HCT116 (cell line): ENCODE measurements at regions not wholly inside any gene's neighbourhood (a gene's known extent, or its start where the extent isn't known, plus 50 kb on each side); places are given as distances from the start of the nearest gene placed in this dataset.

Source experiments
- ATAC-seq: fragments of 200-7000 bp; cut with Tn5 transposase; 2 replicates; pipeline ENCODE4 v1.9.1; 2020; ENCODE audit warnings: mild to moderate bottlenecking, moderate library complexity
- BruUV-seq: library from RNA; stranded (reverse); fragments of 400-500 nt; replicated peaks from 2 replicates; lab custom pipeline; 2021; lab: Mats Ljungman, UMichigan
- CTCF ChIA-PET: fragments of 300-600 bp; sonication (Branson Sonifier 250); formaldehyde crosslinking; loops from one replicate; lab custom pipeline; 2021; ENCODE audit warnings: antibody characterized with exemption; lab: Charles Lee
- POLR2A ChIA-PET: fragments of 300-600, 350-600 bp; sonication (Branson Sonifier 250); formaldehyde crosslinking; loops from one replicate; lab custom pipeline; 2021; ENCODE audit warnings: antibody characterized with exemption; lab: Charles Lee
- RAD21 ChIA-PET, 2 experiments: fragments of 300-600 bp; sonication (Branson Sonifier 250); formaldehyde crosslinking; loops; one replicate each; lab custom pipeline; 2023; ENCODE audit warnings: low total read pairs in 2 of 2; ENCODE audit not compliant: uncharacterized antibody in 2 of 2, unreplicated experiment in 2 of 2, low non-redundant PET in 1 of 2; lab: Charles Lee
- DNase-seq: peaks from one replicate; pipeline ENCODE4 v3.0.0-alpha.2; 2010; ENCODE audit warnings: low read depth, low spot score
- H2AFZ ChIP-seq: fragments of 200-600 bp; shearing (Covaris generic), sonication (generic); 2 replicates; pipeline ENCODE4 v1.6.1; 2017; ENCODE audit warnings: low read depth, mixed run types, mixed read lengths, antibody characterized with exemption, low read length; ENCODE audit not compliant: poor library complexity, severe bottlenecking
- H3K27ac ChIP-seq: 2 replicates; pipeline ENCODE4 v1.5.1; 2012; ENCODE audit warnings: low read depth, low read length
- H3K27me3 ChIP-seq: fragments of 200-600 bp; sonication (generic); 2 replicates; pipeline ENCODE4 v1.6.1; 2016; ENCODE audit warnings: mixed run types, low read length, mixed read lengths; ENCODE audit not compliant: insufficient read depth
- H3K36me3 ChIP-seq, 2 experiments: fragments of 200-500 bp in 1 of 2; fragments of 200-600 bp in 1 of 2; sonication (Bioruptor generic) in 1 of 2; sonication (generic) in 1 of 2; 2 replicates each; pipeline versions ENCODE4 v1.5.1 to v1.6.1; 2014 to 2016; ENCODE audit warnings: low read length in 2 of 2, inconsistent platforms in 1 of 2, mixed read lengths in 1 of 2, mixed run types in 1 of 2; ENCODE audit not compliant: insufficient read depth in 2 of 2, control insufficient read depth in 1 of 2
- H3K4me1 ChIP-seq, 2 experiments: fragments of 200-600 bp in 1 of 2; sonication (generic) in 1 of 2; 2 replicates each; pipeline versions ENCODE4 v1.5.1 to v1.6.1; 2012 to 2017; ENCODE audit warnings: low read length in 2 of 2, inconsistent platforms in 1 of 2, mild to moderate bottlenecking in 1 of 2, mixed read lengths in 1 of 2, mixed run types in 1 of 2, moderate library complexity in 1 of 2; ENCODE audit not compliant: insufficient read depth in 2 of 2, control insufficient read depth in 1 of 2
- H3K4me2 ChIP-seq: fragments of 200-600 bp; sonication (generic); 2 replicates; pipeline ENCODE4 v1.6.1; 2017; ENCODE audit warnings: mixed run types, low read length, mixed read lengths
- H3K4me3 ChIP-seq, 2 experiments: fragments of 200-600 bp in 1 of 2; sonication (generic) in 1 of 2; replicated peaks in 1 of 2; 2 replicates each; pipeline ENCODE4 v1.5.1; 2011 to 2016; ENCODE audit warnings: low read length in 2 of 2, control low read depth in 1 of 2, low read depth in 1 of 2, mild to moderate bottlenecking in 1 of 2, mixed read lengths in 1 of 2, mixed run types in 1 of 2
- H3K79me2 ChIP-seq: fragments of 200-600 bp; sonication (generic); 2 replicates; pipeline ENCODE4 v1.6.1; 2017; ENCODE audit warnings: mild to moderate bottlenecking, mixed run types, low read length, moderate library complexity, mixed read lengths; ENCODE audit not compliant: insufficient read depth
- H3K9ac ChIP-seq: fragments of 200-600 bp; sonication (generic); 2 replicates; pipeline ENCODE4 v1.6.1; 2016; ENCODE audit warnings: low read length, mixed read lengths
- H3K9me2 ChIP-seq: fragments of 200-600 bp; sonication (generic), shearing (Covaris generic); 2 replicates; pipeline ENCODE4 v1.6.1; 2017; ENCODE audit warnings: mixed run types, mild to moderate bottlenecking, moderate library complexity; ENCODE audit not compliant: insufficient read depth
- H3K9me3 ChIP-seq, 2 experiments: fragments of 200-500 bp in 1 of 2; fragments of 200-600 bp in 1 of 2; sonication (Bioruptor generic) in 1 of 2; sonication (generic) in 1 of 2; 2 replicates each; pipeline ENCODE4 v1.6.1; 2014 to 2017; ENCODE audit warnings: low read length in 2 of 2, mixed read lengths in 2 of 2, inconsistent platforms in 1 of 2, low read depth in 1 of 2, mild to moderate bottlenecking in 1 of 2, mixed run types in 1 of 2, moderate library complexity in 1 of 2; ENCODE audit not compliant: control insufficient read depth in 1 of 2, insufficient read depth in 1 of 2
- H4K20me1 ChIP-seq: fragments of 200-600 bp; sonication (generic), shearing (Covaris generic); 2 replicates; pipeline ENCODE4 v1.6.1; 2017; ENCODE audit warnings: mixed run types, mild to moderate bottlenecking, moderate library complexity; ENCODE audit not compliant: insufficient read depth
- ATF3 ChIP-seq: IDR thresholded peaks from 2 replicates; pipeline ENCODE4 v1.6.1; 2012
- CBX3 ChIP-seq: IDR thresholded peaks from 2 replicates; pipeline ENCODE4 v1.6.1; 2012; ENCODE audit warnings: low read depth
- CEBPB ChIP-seq: IDR thresholded peaks from 2 replicates; pipeline ENCODE4 v1.6.1; 2012; ENCODE audit warnings: low read depth
- EGR1 ChIP-seq: IDR thresholded peaks from 2 replicates; pipeline ENCODE4 v1.6.1; 2012; ENCODE audit warnings: low read depth
- ELF1 ChIP-seq: IDR thresholded peaks from 2 replicates; pipeline ENCODE4 v1.6.1; 2012; ENCODE audit warnings: low read depth, borderline replicate concordance
- EZH2phosphoT487 ChIP-seq: fragments of 200-600 bp; IDR thresholded peaks from 2 replicates; pipeline ENCODE4 v1.6.1; 2018; ENCODE audit warnings: antibody characterized with exemption, borderline replicate concordance
- JUND ChIP-seq: IDR thresholded peaks from 2 replicates; pipeline ENCODE4 v1.6.1; 2012
- RAD21 ChIP-seq: IDR thresholded peaks from 2 replicates; pipeline ENCODE4 v1.6.1; 2012; ENCODE audit warnings: low read depth, mild to moderate bottlenecking
- REST ChIP-seq: IDR thresholded peaks from 2 replicates; pipeline ENCODE4 v1.6.1; 2012; ENCODE audit warnings: low read depth
- SP1 ChIP-seq: IDR thresholded peaks from 2 replicates; pipeline ENCODE4 v1.6.1; 2012; ENCODE audit warnings: low read depth
- ZFX ChIP-seq: fragments of 450-650 bp; IDR thresholded peaks from 2 replicates; pipeline ENCODE4 v1.6.1; 2017
- ZNF274 ChIP-seq: fragments of 200-500 bp; sonication (Bioruptor generic); IDR thresholded peaks from 2 replicates; pipeline ENCODE4 v1.6.1; 2014; ENCODE audit warnings: mild to moderate bottlenecking, low read depth, low read length, inconsistent platforms
- intact Hi-C: fragments of 100-400 bp; cut with micrococcal nuclease; formaldehyde crosslinking; loops from 2 replicates; pipeline ENCODE4 v1.10.0; 2022
- TF ChIP-seq, protein P1 (sequence below): IDR thresholded peaks from 2 replicates; pipeline ENCODE4 v1.6.1; 2012
- TF ChIP-seq, protein P2 (sequence below): IDR thresholded peaks from 2 replicates; pipeline ENCODE4 v1.6.1; 2011; ENCODE audit warnings: mild to moderate bottlenecking, low read length, moderate library complexity; ENCODE audit not compliant: insufficient replicate concordance; ENCODE audit errors: extremely low read depth
- TF ChIP-seq, protein P3 (sequence below), 3 experiments: fragments of 200-600 bp in 1 of 3; sonication (generic) in 1 of 3; IDR thresholded peaks in 2 of 3; conservative IDR thresholded peaks in 1 of 3; 2 replicates each; pipeline ENCODE4 v1.5.1; 2012 to 2017; ENCODE audit warnings: low read depth in 2 of 3, low read length in 2 of 3, antibody characterized with exemption in 1 of 3, borderline replicate concordance in 1 of 3, control low read depth in 1 of 3, mild to moderate bottlenecking in 1 of 3, mixed read lengths in 1 of 3, mixed run types in 1 of 3, moderate library complexity in 1 of 3; ENCODE audit not compliant: insufficient read depth in 1 of 3

DNA sequence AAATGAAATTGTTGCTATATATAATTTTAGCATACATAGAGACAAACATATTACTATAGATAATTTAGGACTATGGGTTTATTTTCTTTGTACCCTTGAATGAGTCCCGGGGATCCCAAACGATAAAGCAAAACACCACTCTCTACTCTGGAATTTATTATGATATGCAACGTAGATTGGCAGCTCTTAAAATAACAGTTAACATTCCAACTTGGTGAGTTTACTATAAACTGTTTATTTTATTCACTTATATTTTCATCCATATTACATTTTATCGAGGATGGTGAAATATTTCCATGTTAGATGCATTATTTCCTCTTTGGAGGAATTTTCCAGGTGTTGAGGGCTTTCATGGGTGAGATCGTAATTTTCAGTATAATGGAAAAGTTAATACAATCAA is 138.7 kb upstream of the DGKB start:
- DNase-seq (no peak), ATAC-seq (no peak)
- POLR2A ChIA-PET: no interaction called here
- no peaks in the 10 kb centered on the region for H4K20me1 ChIP-seq
- H3K9me2 ChIP-seq: no peaks in the 10 kb centered on the region
- no peak overlapping the region for H3K27ac ChIP-seq
- no peaks in the 10 kb centered on the region for H3K9me3 ChIP-seq
- H3K4me3 ChIP-seq: no peak overlapping the region
- no TSS peak for BruUV-seq
- H3K27me3 ChIP-seq: no peaks in the 10 kb centered on the region
- TF ChIP-seq CEBPB (no peak), CBX3 (no peak), RAD21 (no peak), SP1 (no peak), ZFX (no peak), EZH2phosphoT487 (no peak), EGR1 (no peak), REST (no peak), ELF1 (no peak), JUND (no peak), ZNF274 (no peak), ATF3 (no peak)
- TF ChIP-seq, protein P1, sequence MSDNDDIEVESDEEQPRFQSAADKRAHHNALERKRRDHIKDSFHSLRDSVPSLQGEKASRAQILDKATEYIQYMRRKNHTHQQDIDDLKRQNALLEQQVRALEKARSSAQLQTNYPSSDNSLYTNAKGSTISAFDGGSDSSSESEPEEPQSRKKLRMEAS: no peak
- TF ChIP-seq, protein P2, sequence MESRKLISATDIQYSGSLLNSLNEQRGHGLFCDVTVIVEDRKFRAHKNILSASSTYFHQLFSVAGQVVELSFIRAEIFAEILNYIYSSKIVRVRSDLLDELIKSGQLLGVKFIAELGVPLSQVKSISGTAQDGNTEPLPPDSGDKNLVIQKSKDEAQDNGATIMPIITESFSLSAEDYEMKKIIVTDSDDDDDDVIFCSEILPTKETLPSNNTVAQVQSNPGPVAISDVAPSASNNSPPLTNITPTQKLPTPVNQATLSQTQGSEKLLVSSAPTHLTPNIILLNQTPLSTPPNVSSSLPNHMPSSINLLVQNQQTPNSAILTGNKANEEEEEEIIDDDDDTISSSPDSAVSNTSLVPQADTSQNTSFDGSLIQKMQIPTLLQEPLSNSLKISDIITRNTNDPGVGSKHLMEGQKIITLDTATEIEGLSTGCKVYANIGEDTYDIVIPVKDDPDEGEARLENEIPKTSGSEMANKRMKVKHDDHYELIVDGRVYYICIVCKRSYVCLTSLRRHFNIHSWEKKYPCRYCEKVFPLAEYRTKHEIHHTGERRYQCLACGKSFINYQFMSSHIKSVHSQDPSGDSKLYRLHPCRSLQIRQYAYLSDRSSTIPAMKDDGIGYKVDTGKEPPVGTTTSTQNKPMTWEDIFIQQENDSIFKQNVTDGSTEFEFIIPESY: no peak
- TF ChIP-seq, protein P3, sequence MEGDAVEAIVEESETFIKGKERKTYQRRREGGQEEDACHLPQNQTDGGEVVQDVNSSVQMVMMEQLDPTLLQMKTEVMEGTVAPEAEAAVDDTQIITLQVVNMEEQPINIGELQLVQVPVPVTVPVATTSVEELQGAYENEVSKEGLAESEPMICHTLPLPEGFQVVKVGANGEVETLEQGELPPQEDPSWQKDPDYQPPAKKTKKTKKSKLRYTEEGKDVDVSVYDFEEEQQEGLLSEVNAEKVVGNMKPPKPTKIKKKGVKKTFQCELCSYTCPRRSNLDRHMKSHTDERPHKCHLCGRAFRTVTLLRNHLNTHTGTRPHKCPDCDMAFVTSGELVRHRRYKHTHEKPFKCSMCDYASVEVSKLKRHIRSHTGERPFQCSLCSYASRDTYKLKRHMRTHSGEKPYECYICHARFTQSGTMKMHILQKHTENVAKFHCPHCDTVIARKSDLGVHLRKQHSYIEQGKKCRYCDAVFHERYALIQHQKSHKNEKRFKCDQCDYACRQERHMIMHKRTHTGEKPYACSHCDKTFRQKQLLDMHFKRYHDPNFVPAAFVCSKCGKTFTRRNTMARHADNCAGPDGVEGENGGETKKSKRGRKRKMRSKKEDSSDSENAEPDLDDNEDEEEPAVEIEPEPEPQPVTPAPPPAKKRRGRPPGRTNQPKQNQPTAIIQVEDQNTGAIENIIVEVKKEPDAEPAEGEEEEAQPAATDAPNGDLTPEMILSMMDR (IDR thresholded peaks at IDR 0.05 in 2 of 3, conservative IDR thresholded peaks at IDR 0.05 in 1 of 3; ENCODE audit: borderline replicate concordance in 1 of 3, insufficient read depth in 1 of 3, low read depth in 2 of 3, low read length in 2 of 3): no peak
- TF ChIP-seq, all 23 proteins: peak for 0
- H3K79me2 ChIP-seq: no peaks in the 10 kb centered on the region
- no peak overlapping the region for H3K9ac ChIP-seq
- ChIA-PET CTCF (no interaction called here), RAD21 (no interaction called here)
- no peak overlapping the region for H3K4me2 ChIP-seq
- no peaks in the 10 kb centered on the region for H3K36me3 ChIP-seq
- H2AFZ ChIP-seq: no peak overlapping the region
- intact Hi-C loops: no loop called here
- H3K4me1 ChIP-seq: no peaks in the 10 kb centered on the region
